ENCODE measurements at regions not wholly inside any gene's neighbourhood (a gene's known extent, or its start where the extent isn't known, plus 50 kb on each side); places are given as distances from the start of the nearest gene placed in this dataset.

DNA sequence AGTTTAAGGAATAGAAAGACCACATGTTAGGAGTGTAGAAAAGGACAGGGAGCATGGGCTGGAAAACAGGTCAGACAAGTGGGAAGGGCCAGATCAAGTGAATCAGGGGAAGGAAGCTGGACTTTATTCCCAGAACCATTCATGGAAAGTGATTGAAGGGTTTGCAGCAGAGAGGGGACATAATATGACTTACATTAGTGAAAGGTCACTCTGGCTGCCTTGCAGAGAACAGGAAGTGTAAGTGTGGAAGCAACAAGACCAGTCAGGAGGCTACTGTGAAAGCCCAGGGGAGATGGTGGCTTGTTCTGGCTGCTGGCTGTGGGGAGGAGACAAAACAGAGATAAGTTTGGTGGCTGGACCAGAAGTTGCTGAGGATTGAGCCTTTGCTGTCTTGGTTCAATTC, 69.1 kb downstream of the VCPKMT start:
- Mint-ChIP-seq H3K4me3 (peak overlapping the region; percentile 78), H3K9me3 (ENCODE audit: insufficient read depth) (no peaks in the 10 kb centered on the region), H3K27me3 (no peaks in the 10 kb centered on the region), H3K4me1 (peaks cover 60% of the 10 kb centered on the region), H3K27ac (peak overlapping the region; percentile 94)
- intact Hi-C loops (cut with micrococcal nuclease): loop anchor here (1.0 to 2.0 kb wide), 5 partner anchors 9 to 155 kb away; no protein-coding TSS in a partner anchor
- Histone ChIP-seq H3K4me1 (ENCODE audit: control insufficient read depth in 2 of 2, insufficient read depth in 2 of 2, low read length in 2 of 2) (peaks cover 49 to 52% of the 10 kb centered on the region in 2 donors), H3K9me3 (ENCODE audit: control extremely low read depth in 1 of 3, control insufficient read depth in 2 of 3, insufficient read depth in 1 of 3, low read length in 2 of 3) (no peaks in the 10 kb centered on the region), H3K4me2 (replicated peaks; ENCODE audit: low read depth, low read length, poor library complexity, severe bottlenecking) (peak overlapping the region; percentile 72), H3K27me3 (replicated peaks in 1 of 4; ENCODE audit: control extremely low read depth in 1 of 4, control insufficient read depth in 3 of 4, insufficient read depth in 4 of 4, low read length in 3 of 4) (no peaks in the 10 kb centered on the region), H3K9ac (ENCODE audit: low read length) (peak overlapping the region; percentile 20), H3K36me3 (replicated peaks in 1 of 2; ENCODE audit: control extremely low read depth in 1 of 2, control insufficient read depth in 1 of 2, extremely low read depth in 1 of 2, insufficient read depth in 2 of 2, low read length in 1 of 2) (peaks cover 2 to 20% of the 10 kb centered on the region in 2 experiments), H4K20me1 (ENCODE audit: control insufficient read depth, insufficient read depth, low read length, poor library complexity, severe bottlenecking) (no peaks in the 10 kb centered on the region), H2AFZ (ENCODE audit: insufficient read depth, low read depth, low read length, poor library complexity, severe bottlenecking) (no peak overlapping the region), H3K27ac (ENCODE audit: low read length in 2 of 2) (peak overlapping the region; percentile 92 to 95), H3K4me3 (ENCODE audit: control extremely low read depth in 1 of 5, extremely low read depth in 1 of 5, insufficient read depth in 1 of 5, low read depth in 2 of 5, low read length in 4 of 5) (peak overlapping the region in 3 of 5 experiments; percentile 1 to 15 (median 6)), H3K79me2 (ENCODE audit: control insufficient read depth, insufficient read depth, low read length) (peaks cover 7% of the 10 kb centered on the region)
- ChIA-PET POLR2A (interaction anchor here (0.6 to 4.2 kb wide), 10 partner anchors 14 to 185 kb away, joined by 3 to 18 read pairs (median 4); partner anchors contain the start of gene ARF6), CTCF (interaction anchor here (0.6 to 4.9 kb wide), 13 partner anchors 9 to 195 kb away, joined by 3 to 36 read pairs (median 4); partner anchors contain the start of gene NEMF)
- peak; percentile 69 for DNase-seq
- TF ChIP-seq EZH2 (IDR thresholded peaks at IDR 0.05; ENCODE audit: borderline replicate concordance, insufficient read depth, low read depth, low read length, poor library complexity, severe bottlenecking): no peak
- TF ChIP-seq, protein P1, sequence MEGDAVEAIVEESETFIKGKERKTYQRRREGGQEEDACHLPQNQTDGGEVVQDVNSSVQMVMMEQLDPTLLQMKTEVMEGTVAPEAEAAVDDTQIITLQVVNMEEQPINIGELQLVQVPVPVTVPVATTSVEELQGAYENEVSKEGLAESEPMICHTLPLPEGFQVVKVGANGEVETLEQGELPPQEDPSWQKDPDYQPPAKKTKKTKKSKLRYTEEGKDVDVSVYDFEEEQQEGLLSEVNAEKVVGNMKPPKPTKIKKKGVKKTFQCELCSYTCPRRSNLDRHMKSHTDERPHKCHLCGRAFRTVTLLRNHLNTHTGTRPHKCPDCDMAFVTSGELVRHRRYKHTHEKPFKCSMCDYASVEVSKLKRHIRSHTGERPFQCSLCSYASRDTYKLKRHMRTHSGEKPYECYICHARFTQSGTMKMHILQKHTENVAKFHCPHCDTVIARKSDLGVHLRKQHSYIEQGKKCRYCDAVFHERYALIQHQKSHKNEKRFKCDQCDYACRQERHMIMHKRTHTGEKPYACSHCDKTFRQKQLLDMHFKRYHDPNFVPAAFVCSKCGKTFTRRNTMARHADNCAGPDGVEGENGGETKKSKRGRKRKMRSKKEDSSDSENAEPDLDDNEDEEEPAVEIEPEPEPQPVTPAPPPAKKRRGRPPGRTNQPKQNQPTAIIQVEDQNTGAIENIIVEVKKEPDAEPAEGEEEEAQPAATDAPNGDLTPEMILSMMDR (IDR thresholded peaks at IDR 0.05): no peak
- ATAC-seq (ENCODE audit: low read depth): peak; percentile 82

DNA sequence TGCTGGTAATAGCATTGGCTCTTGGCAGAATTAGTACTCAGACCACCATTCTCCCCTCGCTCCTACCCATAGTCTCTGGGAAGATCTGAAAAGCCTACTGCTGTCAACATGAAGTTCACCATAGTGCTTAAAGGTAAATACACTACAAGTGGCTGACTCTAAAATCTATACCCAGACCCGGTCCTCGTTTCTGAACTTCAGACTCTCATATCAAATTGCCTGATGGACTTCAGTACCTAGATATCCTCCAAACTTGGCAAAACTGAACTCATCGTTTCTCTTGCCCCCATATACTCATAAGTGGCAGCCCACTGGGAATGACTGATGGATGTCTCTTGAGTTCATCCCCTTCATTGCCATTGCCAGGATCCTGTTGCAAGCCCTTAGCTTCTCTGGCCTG, 67.3 kb downstream of the VCPKMT start:
- intact Hi-C loops (cut with micrococcal nuclease): no loop called here
- no peak for ATAC-seq (ENCODE audit: low read depth)
- peak overlapping the region; percentile 56 for H3K27ac Mint-ChIP-seq

More for the DNA sequence above, 67.3 kb downstream of the VCPKMT start:
- no peak overlapping the region for H3K27ac ChIP-seq (ENCODE audit: low read length in 2 of 2)
- no peak overlapping the region for H2AFZ ChIP-seq (ENCODE audit: insufficient read depth, low read depth, low read length, poor library complexity, severe bottlenecking)
- WGBS (ENCODE audit: insufficient coverage): 98% methylated on average over 4 of the region's 4 CpGs
- peaks cover 7% of the 10 kb centered on the region for H3K79me2 ChIP-seq (ENCODE audit: control insufficient read depth, insufficient read depth, low read length)
- POLR2A ChIA-PET: no interaction called here
- no peak overlapping the region for H3K4me3 ChIP-seq (ENCODE audit: control extremely low read depth in 1 of 5, extremely low read depth in 1 of 5, insufficient read depth in 1 of 5, low read depth in 2 of 5, low read length in 4 of 5)
- peaks cover 55% of the 10 kb centered on the region for H3K4me1 Mint-ChIP-seq
- CTCF ChIA-PET: interaction anchor here (1.2 kb wide), 1 partner anchor 12 kb away, joined by 3 read pairs; no protein-coding TSS in a partner anchor
- H3K27me3 ChIP-seq (replicated peaks in 1 of 4; ENCODE audit: control extremely low read depth in 1 of 4, control insufficient read depth in 3 of 4, insufficient read depth in 4 of 4, low read length in 3 of 4): no peaks in the 10 kb centered on the region
- no peak overlapping the region for H3K4me2 ChIP-seq (replicated peaks; ENCODE audit: low read depth, low read length, poor library complexity, severe bottlenecking)
- H4K20me1 ChIP-seq (ENCODE audit: control insufficient read depth, insufficient read depth, low read length, poor library complexity, severe bottlenecking): no peaks in the 10 kb centered on the region
- DNase-seq: no peak
- peaks cover 43 to 45% of the 10 kb centered on the region in 2 donors for H3K4me1 ChIP-seq (ENCODE audit: control insufficient read depth in 2 of 2, insufficient read depth in 2 of 2, low read length in 2 of 2)
- H3K9me3 ChIP-seq (ENCODE audit: control extremely low read depth in 1 of 3, control insufficient read depth in 2 of 3, insufficient read depth in 1 of 3, low read length in 2 of 3): no peaks in the 10 kb centered on the region
- H3K9me3 Mint-ChIP-seq (ENCODE audit: insufficient read depth): no peaks in the 10 kb centered on the region
- no peak overlapping the region for H3K4me3 Mint-ChIP-seq
- no peaks in the 10 kb centered on the region for H3K27me3 Mint-ChIP-seq
- TF ChIP-seq, protein P1 (IDR thresholded peaks at IDR 0.05): no peak
- no peak for TF ChIP-seq EZH2 (IDR thresholded peaks at IDR 0.05; ENCODE audit: borderline replicate concordance, insufficient read depth, low read depth, low read length, poor library complexity, severe bottlenecking)
- no peak overlapping the region for H3K9ac ChIP-seq (ENCODE audit: low read length)
- H3K36me3 ChIP-seq (replicated peaks in 1 of 2; ENCODE audit: control extremely low read depth in 1 of 2, control insufficient read depth in 1 of 2, extremely low read depth in 1 of 2, insufficient read depth in 2 of 2, low read length in 1 of 2): peaks cover 2 to 23% of the 10 kb centered on the region in 2 experiments
